GM18517 (cell line): ENCODE measurements at regions not wholly inside any gene's neighbourhood (a gene's known extent, or its start where the extent isn't known, plus 50 kb on each side); places are given as distances from the start of the nearest gene placed in this dataset.

Source experiments
- ATAC-seq: cut with Tn5 transposase; IDR thresholded peaks from one replicate; pipeline ENCODE4 v1.9.1; 2021; ENCODE audit warnings: mild to moderate bottlenecking, moderate library complexity; ENCODE audit not compliant: unreplicated experiment

DNA sequence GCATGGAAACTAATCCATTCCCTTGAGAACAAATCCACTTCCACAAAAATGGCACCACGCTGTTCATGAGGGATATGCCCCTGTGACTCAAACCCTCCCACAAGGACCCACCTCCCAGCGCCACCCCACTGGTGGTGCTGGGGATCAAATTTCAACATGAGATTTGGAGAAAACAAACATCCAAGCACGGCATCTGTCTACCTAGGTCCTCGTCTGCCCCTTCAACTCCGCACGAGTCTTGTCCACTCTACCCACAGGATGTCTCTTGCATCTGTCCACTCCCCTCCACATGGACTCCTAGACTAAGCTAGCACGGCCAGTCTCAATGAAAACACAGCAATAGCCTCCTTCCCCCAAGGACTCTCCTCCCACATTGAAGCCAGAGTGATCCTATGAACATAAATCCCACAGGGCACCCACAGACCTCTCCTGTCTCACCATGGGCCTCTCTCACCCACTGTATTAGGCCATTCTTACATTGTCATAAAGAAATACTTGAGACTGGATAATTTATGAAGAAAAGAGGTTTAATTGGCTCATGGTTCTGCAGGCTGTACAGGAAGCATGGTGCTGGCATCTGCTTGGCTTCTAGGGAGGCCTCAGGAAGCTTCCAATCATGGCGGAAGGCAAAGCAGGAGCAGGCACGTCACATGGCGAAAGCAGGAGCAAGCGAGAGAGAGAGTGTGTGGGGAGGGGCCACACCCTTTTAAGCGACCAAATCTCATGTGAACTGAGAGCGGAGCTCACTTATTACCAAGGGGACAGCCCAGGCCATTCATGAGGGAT is 101.4 kb downstream of the TOMM20 start:
- ATAC-seq = no peak

DNA sequence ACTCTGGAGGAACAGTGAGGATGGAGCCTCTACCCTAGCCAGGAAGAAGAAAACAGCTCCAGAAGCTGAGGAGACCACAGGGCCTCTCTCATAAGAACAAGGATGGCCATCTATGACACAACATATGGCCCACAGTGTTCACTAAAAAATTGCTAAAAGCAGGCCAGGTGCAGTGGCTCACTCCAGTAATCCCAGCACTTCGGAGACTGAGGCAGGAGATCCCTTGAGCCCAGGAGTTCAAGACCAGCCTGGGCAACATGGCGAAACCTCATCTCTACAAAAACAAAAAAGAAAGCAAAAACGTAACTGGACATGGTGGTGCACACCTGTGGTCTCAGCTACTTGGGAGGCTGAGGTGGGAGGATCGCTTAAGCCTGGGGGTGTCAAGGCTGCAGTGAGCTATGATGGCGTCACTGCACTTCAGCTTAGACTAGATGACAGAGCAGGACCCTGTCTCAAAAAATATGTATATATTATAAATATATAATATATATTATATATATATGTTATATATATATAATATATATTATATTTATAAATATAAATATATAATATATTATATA is 103.1 kb downstream of the TOMM20 start:
- ATAC-seq = no peak

DNA sequence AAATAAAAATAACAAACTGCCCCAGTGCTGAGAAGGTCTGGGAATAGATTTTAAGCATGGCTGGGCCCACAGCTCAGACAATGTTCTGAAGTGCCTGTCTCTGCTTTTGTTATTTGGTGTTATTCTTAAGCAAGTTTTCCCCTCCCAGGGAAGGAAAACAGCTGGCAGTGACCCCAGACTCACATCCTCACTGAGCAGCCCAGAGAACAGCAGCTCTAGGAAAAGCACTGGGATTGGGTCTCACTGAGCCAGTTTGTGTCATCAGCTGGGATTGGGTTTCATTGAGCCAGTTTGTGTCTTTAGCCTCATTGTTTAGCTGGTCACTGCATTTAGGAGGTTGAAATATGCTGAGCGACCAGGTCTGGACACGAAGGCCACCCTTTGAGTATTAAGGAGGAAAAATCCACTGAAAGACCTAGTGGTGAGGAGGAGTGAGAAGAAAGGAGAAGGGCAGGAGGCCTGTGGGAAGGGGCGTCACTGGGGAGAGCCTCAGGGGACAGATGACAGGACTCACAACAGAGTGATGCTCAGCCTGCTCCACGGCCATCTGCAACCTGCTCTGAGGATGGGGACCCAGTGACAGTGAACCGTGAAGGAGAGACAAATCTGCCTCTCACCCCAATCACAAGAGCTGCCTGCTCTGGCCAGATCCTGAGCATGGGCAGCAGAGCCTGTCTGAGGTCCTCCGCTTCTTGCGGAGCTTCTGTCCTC is 103.8 kb downstream of the TOMM20 start:
- no peak for ATAC-seq

DNA sequence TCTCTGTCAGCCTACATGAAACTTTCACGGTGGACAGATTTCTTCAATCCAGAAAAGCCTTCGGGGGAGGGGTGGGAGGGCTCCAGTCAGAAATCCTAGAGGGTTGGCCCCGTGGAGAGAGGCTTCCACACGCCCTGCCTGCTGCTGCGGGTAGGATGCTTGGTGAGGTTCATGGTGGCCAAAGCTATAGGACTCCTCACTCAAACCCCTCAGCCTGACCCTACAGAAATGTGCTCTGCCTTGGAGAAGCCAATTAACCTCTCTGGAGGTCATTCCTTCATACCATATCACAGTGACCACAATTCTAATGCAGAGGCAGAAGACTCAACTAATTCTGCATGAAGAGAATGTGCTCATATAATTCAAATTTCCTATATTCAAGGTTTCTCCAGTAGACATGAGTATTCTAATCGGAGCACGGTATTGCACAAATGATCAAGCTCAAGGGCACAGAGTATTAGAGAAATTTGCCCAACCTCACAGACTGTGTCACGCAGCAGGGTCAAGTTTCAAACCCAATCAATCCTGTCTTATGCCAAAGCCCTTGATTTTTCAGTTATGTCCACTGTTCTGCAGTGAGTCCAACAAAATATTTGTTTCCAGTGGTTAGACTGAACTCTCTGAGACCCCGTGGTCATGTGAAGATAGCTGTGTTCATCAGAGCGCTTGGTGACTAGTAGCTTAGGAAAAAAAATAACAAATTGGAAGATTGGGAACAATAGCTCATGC is 104.8 kb downstream of the TOMM20 start:
- no peak for ATAC-seq

DNA sequence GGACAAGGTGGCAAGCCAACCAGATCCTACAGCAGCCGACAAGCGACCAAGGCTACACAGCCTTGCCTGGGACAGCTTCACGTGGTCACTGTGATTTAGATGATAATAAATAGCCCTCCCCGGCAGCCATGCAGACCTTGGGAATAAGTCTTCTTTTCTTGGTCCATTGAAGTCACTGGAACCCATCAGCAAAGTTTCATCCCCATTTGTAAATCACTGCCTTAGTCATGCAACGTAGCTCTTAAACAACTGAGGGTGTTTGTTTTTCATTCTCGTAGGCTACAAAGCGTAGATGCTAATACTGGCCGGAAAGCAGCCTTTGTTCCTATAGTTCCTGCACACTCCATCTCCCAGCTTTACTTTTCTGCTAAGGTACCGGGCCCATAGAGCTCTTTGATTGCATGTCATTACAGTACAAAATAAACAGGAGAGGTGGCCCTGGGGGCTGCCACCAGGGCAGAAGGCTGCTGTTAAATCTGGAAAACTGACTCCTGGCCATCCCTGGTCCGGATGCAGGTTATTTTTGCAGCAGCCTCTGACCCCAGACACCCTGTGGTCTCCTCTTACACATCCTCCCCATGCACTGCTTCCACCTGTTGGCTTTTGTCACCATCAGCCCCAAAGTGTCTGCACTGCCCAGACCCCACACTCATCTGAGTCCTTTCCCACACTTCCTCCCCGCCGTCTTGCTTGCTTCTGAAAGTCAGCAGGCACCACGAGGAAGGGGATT is 105.5 kb downstream of the TOMM20 start:
- no peak for ATAC-seq

DNA sequence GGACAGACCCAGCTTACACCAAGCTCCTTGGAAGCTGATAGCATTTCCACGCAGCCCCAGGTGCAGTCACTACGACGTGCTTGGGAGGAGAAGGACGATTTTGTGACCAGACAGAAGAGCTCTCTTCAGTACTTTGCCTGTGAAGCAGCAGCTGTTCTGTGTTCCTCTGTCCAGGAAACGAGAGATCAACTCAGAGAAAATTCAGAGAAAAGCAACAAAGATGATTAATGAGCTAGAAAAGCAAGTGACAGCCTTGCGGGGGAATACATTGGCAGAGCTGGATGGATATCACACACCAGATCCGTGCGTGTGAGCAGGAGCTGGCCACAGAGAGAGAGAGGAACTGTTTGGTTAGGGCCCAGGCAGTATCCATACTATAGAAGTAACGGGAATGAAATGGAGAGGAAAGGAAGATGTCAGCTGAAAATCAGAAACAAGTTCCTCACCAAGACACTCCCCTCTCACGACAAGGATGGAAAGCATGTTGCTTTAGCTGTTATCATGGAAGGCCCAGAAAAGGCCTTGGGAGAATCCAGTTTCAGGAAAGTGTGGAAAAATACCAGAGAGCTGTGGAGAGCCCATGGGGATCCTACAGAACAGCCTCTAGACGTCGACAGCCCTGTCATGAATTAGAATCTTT is 106.2 kb downstream of the TOMM20 start:
- ATAC-seq = no peak

DNA sequence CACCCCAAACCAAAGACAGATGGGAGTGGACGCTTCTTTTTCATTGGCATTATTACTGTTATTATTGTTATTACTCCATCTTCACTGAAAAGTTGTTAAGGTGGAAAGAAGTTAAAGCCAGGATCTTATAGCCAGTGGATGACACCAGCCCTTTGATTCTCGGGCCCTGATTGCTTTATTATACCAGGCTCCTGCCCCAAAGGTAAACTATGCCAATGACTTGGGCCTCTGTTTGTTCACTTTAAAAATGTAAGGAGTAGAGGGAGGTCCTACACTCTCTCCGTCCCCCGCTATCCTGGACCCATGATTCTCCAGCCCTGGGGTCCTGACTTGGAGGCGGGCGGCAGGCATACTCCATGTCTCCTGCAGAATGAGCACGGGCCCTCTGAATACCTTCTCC is 106.8 kb downstream of the TOMM20 start:
- ATAC-seq = no peak

DNA sequence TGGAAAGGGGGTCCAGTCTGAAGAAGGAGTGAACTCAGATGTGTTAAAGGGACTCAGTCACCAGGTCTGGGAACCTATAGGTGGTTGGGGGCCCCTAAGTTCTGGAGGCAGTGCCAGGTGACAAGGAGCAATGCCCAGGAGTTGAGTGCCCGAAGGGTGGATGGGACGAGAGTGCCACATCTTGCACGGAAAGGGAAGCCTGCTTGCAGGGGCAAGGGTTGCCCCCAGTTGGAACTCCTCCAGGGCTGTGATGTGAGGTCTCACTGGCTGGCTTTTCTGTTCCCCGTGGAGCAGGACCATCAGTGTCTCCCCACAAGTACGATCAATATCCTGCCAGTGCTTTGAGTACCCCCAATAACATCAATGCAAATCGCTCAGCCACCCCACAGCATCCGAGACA is 107.3 kb downstream of the TOMM20 start:
- ATAC-seq = no peak

DNA sequence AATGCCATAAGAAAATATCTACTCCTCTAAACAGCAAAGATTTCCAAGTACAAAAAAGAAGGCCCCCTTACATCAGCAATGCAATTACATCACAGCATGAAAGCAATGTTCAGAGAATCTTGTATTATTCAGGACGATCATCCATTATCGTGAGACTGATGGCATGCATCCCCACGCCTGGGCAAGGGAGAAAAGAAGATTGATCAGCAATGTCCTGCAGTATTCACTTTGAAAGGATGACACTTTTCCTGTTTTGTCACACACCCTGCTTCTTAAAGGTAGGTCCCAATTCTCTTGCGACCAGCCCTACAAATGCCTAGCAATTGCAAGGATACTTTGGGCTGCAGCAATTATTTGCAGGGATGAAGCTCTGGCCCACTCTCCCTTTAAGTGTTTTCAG is 108.7 kb downstream of the TOMM20 start:
- ATAC-seq = no peak

DNA sequence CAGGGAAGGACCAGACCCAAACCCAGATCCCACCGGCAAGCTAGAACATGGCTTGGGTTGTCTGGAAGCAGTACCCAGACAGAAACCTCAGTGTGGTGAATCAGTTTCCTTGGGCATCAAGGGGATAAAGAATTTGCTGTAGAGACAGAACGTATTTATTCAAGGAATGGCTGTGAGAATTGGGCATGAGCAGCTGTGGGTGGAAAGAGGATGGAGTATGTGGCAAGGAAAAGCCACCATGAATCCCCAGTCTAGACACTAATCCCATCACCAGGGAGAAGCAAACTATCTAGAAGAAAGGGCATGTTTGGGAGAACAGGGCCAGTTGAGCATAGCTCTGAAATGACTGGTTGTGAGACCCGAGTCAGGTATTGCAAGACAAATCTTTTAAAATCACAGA is 109.2 kb downstream of the TOMM20 start:
- ATAC-seq = no peak

DNA sequence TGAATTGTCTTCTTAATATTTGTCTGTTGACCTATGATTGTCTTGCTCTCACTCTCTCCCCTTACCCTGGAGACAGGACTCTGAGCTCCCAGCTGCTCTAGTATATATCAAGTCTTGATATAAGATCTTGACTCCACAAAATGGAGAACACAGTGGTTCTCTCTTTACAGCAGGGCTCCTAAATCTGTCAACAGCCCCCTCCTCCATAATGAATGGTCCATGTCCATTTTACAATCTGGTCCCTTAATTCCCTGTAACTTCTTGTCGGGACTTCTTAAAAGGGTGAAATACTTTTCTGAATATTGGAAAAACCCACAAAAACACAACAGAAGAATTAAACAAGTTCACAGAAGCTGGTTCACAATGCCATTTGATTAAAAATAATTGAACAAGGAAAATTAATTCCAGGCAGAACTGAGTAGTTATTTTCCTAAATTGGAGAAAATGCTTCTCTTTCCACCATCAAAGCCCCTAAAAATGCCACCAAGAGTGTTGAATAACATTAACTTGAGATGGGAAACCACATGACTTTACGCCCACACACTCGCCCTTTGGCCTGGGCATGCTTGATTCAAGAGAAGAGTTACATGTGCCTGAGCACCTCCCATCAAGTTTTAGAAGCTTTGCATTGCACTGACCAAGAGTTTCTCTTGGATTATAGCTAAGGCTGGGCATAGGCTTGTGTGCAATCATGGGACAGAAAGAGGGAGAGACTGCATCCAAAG is 109.8 kb downstream of the TOMM20 start:
- no peak for ATAC-seq

DNA sequence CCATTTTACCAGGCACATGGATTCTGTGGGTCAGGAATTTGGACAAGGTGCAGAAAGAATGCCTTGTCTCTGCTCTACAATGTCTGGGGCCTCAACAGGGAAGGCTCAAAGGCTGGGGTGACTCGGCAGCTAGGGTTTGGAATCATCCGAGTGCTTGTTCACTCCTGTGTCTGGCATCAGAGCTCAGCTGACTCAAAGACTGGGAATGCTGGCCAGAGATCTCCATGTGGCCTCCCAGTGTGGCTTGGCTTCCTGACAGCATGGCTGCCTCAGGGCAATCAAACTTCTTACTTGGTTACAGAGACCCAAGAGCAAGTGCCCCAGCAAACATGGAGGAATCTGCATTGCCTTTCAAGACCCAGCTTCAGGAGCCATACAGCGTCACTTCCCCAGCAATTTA is 110.5 kb downstream of the TOMM20 start:
- no peak for ATAC-seq

DNA sequence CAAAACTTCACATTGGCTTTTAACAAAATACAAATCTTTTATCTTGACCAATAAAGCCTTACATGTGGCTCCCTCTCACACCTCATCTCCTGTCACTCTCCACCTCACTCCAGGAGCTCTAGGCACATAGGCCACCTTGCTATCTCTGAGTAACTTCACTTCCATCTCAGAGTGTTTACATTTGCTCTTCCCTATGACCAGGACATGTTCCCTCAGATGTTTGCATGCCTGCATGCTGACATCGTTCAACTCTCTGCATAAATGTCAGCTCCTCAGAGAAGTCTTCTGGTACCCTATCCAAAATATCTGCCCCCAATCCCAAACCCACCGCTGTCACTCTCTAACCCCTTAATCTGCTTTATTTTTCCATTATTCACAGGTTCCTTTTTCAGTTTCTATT is 110.9 kb downstream of the TOMM20 start:
- no peak for ATAC-seq

DNA sequence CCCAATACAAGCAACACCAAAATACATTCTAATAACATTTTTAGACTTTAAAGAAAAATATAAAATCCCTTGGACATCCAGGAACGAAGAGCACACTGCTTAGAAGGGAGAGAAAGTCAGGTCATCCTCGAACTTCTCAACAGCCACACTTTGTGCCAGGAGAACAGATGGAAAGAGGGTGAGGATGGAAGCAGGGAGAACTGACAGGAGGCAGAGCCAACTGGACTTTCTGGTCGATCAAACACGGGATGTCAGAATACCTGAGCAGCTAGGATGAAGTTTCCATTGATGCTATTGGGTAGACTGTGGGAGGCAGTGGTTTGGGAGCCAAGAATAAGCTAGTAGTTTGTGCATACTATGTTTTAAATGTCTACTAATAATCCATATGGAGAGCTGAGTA is 111.4 kb downstream of the TOMM20 start:
- no peak for ATAC-seq

DNA sequence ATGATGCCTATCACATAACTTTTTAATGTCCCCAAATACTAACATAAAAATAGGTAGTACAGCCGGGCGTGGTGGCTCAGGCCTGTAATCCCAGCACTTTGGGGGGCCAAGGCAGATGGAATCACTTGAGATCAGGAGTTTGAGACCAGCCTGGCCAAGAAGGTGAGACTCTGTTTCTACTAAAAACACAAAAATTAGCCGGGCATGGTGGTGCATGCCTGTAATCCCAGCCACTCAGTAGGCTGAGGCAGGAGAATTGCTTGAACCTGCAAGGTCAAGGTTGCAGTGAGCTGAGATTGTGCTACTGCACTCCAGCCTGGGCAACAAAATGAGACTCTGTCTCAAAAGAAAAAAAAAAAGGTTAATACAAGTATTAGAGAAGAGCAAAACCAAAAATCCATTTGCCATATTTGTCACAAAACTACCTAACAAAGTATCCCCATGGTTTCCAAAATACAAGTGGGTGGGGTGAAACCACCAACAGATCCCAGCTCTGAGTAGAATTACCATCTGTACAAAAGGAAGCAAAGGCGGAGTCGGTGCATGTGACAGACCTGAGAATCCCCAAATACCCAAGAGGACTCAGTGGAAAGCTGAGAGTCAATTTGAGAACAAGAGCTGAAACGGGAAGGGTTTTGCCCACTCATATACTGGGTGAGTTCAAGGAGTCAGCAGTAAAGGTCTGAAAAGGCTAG is 113.2 kb downstream of the TOMM20 start:
- ATAC-seq = peak; percentile 24

DNA sequence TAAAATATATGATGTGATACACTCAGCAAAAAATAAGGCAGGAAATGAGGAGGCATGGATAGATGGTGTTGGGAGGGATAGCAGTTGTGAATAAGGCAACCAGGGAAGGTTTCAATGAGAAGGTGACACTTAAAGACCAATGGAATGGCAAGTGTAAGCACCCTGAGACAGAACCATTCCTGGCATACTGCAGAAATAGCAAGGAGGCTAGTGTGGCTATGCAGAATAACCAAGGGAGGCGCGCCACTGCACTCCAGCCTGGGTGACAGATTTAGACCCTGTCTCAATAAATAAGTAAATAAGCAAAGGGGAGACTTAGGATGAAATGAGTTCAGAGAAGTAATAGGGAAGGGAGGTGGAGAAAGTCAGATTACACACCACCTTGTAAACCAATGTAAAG is 113.9 kb downstream of the TOMM20 start:
- ATAC-seq = no peak

DNA sequence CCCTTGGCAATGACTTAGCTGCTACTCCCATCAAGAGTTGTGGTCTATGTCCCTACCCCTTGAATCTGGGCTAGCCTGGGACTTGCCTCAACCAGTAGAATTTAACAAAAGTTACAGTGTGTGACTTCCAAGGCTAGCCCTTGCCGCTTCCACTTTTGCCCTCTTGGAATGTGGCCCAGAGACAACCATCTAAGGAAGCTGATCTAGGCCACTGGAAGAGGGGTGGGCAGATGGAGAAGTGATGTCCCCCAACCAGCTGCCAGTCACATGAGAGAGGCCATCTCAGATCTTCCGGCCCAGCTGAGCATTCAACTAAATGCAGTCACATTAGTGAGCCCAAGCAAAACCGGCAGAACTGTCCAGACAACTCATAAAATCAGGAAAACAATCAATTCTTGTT is 115.1 kb downstream of the TOMM20 start:
- no peak for ATAC-seq

DNA sequence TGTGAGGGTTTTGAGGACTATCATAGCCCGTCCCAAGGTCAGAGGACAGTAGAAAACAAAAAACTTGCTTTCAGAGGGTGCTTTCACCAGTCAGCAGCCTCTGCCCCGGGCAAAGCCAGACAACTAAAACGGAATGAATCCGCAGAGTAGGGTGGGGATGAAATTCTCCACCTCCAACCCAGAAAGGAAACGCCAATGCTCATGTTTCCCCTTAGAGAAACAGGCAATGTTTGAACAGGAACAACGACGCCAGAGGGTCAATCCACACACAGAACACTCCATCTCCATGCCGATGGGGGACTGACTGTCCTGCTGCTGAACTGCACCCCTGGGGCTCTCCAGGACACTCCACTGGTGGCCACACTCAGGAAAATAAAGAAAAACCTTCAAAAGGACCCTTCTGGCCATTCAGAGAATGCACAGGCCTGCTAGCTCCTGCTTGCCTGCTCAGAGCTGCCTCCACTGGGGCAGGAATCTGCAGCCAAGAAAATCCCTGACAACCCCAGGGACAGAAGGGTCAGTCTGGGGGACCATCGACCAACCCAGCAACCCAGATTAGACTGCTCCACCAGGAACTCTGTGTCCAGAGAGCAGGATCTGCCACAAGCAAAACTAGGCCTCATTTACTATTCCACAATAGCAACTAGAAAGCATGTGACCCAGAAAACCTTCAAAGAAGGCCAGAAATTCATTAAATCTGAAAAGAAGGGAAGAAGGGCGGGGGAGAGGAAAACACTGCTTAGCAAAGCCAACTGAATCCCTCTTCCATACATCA is 116.0 kb downstream of the TOMM20 start:
- ATAC-seq = no peak
